Cardiac fibroblast (primary cell): ENCODE measurements at regions not wholly inside any gene's neighbourhood (a gene's known extent, or its start where the extent isn't known, plus 50 kb on each side); places are given as distances from the start of the nearest gene placed in this dataset.

ENCODE experiments used
- DNase-seq, 2 donors: peaks; one replicate each; pipeline versions ENCODE4 v3.0.0 to v3.0.0-alpha.2; 2010; ENCODE audit warnings: low read depth in 2 of 2
- H3K4me3 ChIP-seq, 2 donors: replicated peaks in 1 of 2; 1 replicate in 1 of 2; 2 replicates in 1 of 2; pipeline ENCODE4 v1.5.1; 2011; ENCODE audit warnings: low read depth in 2 of 2, low read length in 2 of 2, mild to moderate bottlenecking in 2 of 2, moderate library complexity in 1 of 2
- CTCF ChIP-seq: IDR thresholded peaks from one replicate; pipeline ENCODE4 v1.5.1; 2011; ENCODE audit warnings: low read depth, mild to moderate bottlenecking, low read length, inconsistent platforms

GRCh38 chr2:17125989-17126620, 392.1 kb downstream of the RAD51AP2 start:
- no peak overlapping the region for H3K4me3 ChIP-seq
- TF ChIP-seq CTCF = no peak
- no peak for DNase-seq

DNA sequence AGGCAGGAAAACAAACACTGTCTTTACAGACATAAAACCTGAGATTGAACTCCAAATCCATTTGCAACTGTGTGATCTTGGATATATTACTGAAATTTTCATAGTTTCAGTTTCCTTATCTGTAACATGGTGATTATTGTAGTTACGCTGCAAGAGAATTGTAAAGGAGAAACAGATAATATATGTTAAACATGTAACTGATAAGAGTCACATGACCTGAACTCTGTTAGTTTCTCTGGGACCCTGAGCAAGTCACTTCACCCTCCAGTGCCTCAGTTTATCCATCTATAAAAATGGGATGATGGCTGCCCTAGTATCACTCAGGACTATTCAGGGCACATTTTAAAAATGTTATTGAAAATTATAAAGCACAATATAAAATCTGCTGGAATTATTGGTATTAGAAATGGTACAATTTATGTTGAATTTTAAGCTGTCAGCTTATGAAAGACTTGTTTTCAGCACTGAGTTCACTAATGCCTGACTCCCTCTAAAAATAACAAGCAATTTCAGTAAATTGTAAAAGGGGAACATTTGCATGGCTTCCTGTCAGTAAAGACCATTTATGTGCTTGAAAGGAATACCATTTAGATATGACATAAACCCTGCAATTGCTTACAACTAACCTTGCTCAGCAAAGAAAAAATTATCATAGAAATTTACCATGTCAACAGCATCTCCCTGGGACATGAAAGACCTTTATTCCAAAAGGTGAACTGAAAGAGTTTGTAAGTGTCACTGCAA, 393.5 kb downstream of the RAD51AP2 start:
- DNase-seq = no peak
- no peak for TF ChIP-seq CTCF
- H3K4me3 ChIP-seq = no peak overlapping the region

GRCh38 chr2:17122887-17123501, 395.2 kb downstream of the RAD51AP2 start:
- no peak for DNase-seq
- TF ChIP-seq CTCF = no peak
- no peak overlapping the region for H3K4me3 ChIP-seq

GRCh38 chr2:17115466-17115865, 402.8 kb downstream of the RAD51AP2 start:
- TF ChIP-seq CTCF = no peak
- no peak overlapping the region for H3K4me3 ChIP-seq

GRCh38 chr2:17115042-17115441, 403.2 kb downstream of the RAD51AP2 start:
- H3K4me3 ChIP-seq = no peak overlapping the region
- TF ChIP-seq CTCF = no peak
- DNase-seq = no peak

More at GRCh38 chr2:17115466-17115865, 402.8 kb downstream of the RAD51AP2 start:
- DNase-seq = no peak

- DNase-seq = no peak
- no peak for TF ChIP-seq CTCF
- no peak overlapping the region for H3K4me3 ChIP-seq
Measured at GRCh38 chr2:17107871-17108270, 410.4 kb downstream of the RAD51AP2 start.
